NCI-H345 treated with DMSO at 0.1 percent for 48 hours (cell line): ENCODE measurements at regions not wholly inside any gene's neighbourhood (a gene's known extent, or its start where the extent isn't known, plus 50 kb on each side); places are given as distances from the start of the nearest gene placed in this dataset.

ENCODE experiments used
- DNase-seq: peaks from one replicate; lab custom pipeline; 2025; ENCODE audit not compliant: unreplicated experiment; lab: John Stamatoyannopoulos, UW

DNA sequence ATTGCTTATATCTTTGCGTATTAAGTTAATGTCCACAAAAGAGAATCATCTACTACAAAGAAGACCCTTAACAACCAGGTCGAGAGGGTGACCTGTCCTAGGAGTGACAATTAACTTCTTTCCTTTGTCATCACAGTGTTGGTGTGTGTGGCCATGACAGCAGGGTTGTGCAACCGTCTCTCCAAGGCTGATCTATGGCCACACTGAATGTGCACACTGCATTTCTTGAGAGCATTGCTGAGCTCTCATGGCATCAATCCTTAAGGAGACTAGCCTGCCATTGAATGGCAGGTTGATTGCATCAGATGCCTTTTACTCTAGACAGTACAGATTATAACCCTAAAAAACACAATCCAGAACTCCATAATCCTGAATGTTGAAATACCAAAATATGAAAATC lies 86.5 kb upstream of the OLFM3 start:
- DNase-seq = no peak

DNA sequence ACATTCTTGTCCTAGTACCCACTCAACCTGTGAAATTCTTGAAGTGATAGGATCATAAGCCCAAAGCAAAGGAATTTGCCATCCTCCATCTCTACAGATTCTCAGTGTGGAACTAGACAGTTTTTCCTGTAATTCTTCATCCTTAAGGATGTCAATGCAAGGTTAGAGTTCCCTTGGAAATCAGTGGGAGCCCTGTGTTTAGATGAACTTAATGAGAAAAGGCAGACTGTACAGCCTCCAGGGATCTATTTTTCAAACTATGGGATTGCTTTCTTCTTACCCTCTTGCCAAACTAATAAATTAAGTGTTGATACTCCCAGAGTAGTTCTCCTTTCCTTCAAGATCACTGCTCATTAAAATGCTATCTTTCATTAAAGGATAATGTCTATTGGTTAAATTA lies 78.1 kb upstream of the OLFM3 start:
- no peak for DNase-seq

DNA sequence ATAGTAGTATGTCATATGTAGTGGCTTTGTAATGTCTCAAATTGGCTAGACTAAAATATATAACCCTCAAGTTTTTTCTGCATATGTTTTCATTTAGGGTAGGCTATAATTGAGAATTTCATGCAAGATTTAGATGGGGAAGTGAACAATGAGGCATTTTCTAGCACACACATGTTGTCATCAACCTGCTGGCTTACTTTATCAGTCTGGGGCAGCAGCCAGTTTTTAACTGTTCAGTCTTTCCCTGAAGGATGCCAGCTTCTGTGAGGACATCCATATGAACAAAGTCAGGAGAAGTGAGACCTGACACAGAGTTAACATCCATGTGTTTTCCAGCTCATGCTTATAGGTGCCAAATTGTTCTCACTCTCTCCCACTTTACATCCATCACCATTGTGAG lies 74.7 kb upstream of the OLFM3 start:
- no peak for DNase-seq

DNA sequence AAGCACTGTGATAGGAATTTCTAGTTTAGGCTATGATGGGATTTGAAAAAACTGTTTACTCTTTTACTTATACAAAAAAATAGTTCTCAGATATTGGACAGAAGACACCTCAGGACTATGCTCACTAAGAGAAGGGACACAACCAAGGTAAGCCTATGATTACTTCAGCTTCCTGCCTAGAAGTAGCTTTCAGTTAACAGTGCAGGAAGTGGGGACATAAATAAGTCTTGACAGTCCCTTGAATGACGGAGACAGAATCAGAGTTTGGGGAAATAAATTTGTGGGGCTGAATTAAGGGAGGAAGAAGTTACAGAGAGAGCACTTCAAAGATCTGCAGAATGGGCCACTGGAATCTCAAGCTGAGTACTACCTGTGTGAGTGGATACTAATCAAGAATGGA lies 53.8 kb upstream of the OLFM3 start:
- no peak for DNase-seq

DNA sequence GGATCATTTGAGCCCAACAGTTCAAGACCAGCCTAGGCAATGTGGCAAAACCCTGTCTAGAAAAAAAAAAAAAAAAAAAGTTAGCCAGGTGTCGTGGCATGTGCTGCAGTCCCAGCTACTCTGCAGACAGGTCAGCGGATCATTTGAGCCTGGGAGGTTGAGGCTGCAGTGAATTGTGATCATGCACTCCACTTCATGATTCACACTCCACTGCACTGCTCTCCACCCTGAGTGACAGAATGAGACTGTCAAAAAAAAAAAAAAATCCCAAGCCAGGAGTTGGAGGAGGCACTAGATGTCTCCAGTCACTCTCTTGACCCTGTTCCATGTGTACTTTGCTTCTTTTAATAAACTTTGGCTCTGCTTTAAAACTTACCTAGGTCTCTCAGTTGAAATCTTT lies 51.0 kb upstream of the OLFM3 start:
- no peak for DNase-seq
